K562 (cell line): ENCODE measurements at regions not wholly inside any gene's neighbourhood (a gene's known extent, or its start where the extent isn't known, plus 50 kb on each side); places are given as distances from the start of the nearest gene placed in this dataset.

Experiments
- CUX1 ChIP-seq: fragments of 200-800 bp; sonication (Bioruptor generic); IDR thresholded peaks from 2 replicates; pipeline ENCODE4 v1.6.1; 2016; ENCODE audit warnings: missing genetic modification characterization, missing compliant biosample characterization
- E2F1 ChIP-seq: sonication (generic); formaldehyde crosslinking; IDR thresholded peaks from 2 replicates; pipeline ENCODE4 v1.8.1; 2023; ENCODE audit warnings: mild to moderate bottlenecking, missing genetic modification reagents, moderate library complexity
- FOXP4 ChIP-seq: sonication (generic); formaldehyde crosslinking; IDR thresholded peaks from 2 replicates; pipeline ENCODE4 v1.8.0; 2022; ENCODE audit warnings: mild to moderate bottlenecking, missing genetic modification reagents, borderline replicate concordance
- MBD1 ChIP-seq: fragments of 250-450 bp; sonication (Bioruptor Pico); IDR thresholded peaks from 2 replicates; pipeline ENCODE4 v1.8.0; 2022; ENCODE audit warnings: inconsistent platforms
- NFE2L1 ChIP-seq: fragments of 450-650 bp; IDR thresholded peaks from 2 replicates; pipeline ENCODE4 v1.6.1; 2016; ENCODE audit warnings: missing genetic modification characterization, low read depth, mild to moderate bottlenecking, missing compliant biosample characterization, moderate library complexity, borderline replicate concordance
- RBM22 ChIP-seq: fragments of 200-400 bp; formaldehyde crosslinking; IDR thresholded peaks from 2 replicates; pipeline ENCODE4 v1.6.1; 2018; ENCODE audit warnings: low read length, low read depth; ENCODE audit not compliant: poor library complexity, severe bottlenecking
- SP1 ChIP-seq: sonication (generic); formaldehyde crosslinking; IDR thresholded peaks from 2 replicates; pipeline ENCODE4 v1.8.1; 2022; ENCODE audit warnings: mild to moderate bottlenecking, missing genetic modification reagents
- U2AF2 ChIP-seq: fragments of 200-400 bp; formaldehyde crosslinking; optimal IDR thresholded peaks from 2 replicates; pipeline ENCODE3; 2017; ENCODE audit warnings: low read depth, mild to moderate bottlenecking, low read length
- USF2 ChIP-seq: sonication (generic); formaldehyde crosslinking; IDR thresholded peaks from 2 replicates; pipeline ENCODE4 v1.5.0; 2020; ENCODE audit warnings: missing genetic modification reagents
- ZNF174 ChIP-seq: fragments of 250-450 bp; sonication (Bioruptor Pico); IDR thresholded peaks from 2 replicates; pipeline ENCODE4 v1.4.0; 2020; ENCODE audit warnings: mild to moderate bottlenecking
- ZNF316 ChIP-seq: fragments of 450-650 bp; IDR thresholded peaks from 2 replicates; pipeline ENCODE4 v1.6.1; 2016

GRCh38 chr13:24624363-24624762 lies 55.8 kb upstream of the ATP12A start (continued):
- TF ChIP-seq FOXP4 (CRISPR knock-in tag) = no peak
- no peak for TF ChIP-seq ZNF316
- TF ChIP-seq USF2 (CRISPR knock-in tag) = no peak
- no peak for TF ChIP-seq SP1 (CRISPR knock-in tag)
- no peak for TF ChIP-seq MBD1
- no peak for TF ChIP-seq CUX1
- no peak for TF ChIP-seq RBM22
- no peak for TF ChIP-seq U2AF2
- no peak for TF ChIP-seq ZNF174 (CRISPR knock-in tag)
- TF ChIP-seq NFE2L1 (tag) = no peak
- TF ChIP-seq E2F1 (CRISPR knock-in tag) = no peak
